ENCODE measurements at regions not wholly inside any gene's neighbourhood (a gene's known extent, or its start where the extent isn't known, plus 50 kb on each side); places are given as distances from the start of the nearest gene placed in this dataset.
"Not testable (repeated sequence)": the region's sequence is repeated elsewhere in the genome, so short reads cannot be mapped to it uniquely, and the experiment has no call there.

GRCh38 chr1:146618582-146618981, 319.5 kb upstream of the NBPF12 start:
- not testable (repeated sequence) for TF ChIP-seq MYC (IDR thresholded peaks at IDR 0.05; ENCODE audit: borderline replicate concordance, low read length); SREBF2 (IDR thresholded peaks at IDR 0.05); POLR2A (IDR thresholded peaks at IDR 0.05; ENCODE audit: low read length); CTCF (IDR thresholded peaks at IDR 0.05); USF2 (IDR thresholded peaks at IDR 0.05); REST (IDR thresholded peaks at IDR 0.05); BHLHE40 (IDR thresholded peaks at IDR 0.05; ENCODE audit: low read depth, low read length); RFX5 (IDR thresholded peaks at IDR 0.05); CEBPB (IDR thresholded peaks at IDR 0.05); CHD4 (IDR thresholded peaks at IDR 0.05; ENCODE audit: borderline replicate concordance); MAX (IDR thresholded peaks at IDR 0.05)

Measured in A549 (cell line).